ENCODE measurements at regions not wholly inside any gene's neighbourhood (a gene's known extent, or its start where the extent isn't known, plus 50 kb on each side); places are given as distances from the start of the nearest gene placed in this dataset.
"Not testable (repeated sequence)": the region's sequence is repeated elsewhere in the genome, so short reads cannot be mapped to it uniquely, and the experiment has no call there.

DNA sequence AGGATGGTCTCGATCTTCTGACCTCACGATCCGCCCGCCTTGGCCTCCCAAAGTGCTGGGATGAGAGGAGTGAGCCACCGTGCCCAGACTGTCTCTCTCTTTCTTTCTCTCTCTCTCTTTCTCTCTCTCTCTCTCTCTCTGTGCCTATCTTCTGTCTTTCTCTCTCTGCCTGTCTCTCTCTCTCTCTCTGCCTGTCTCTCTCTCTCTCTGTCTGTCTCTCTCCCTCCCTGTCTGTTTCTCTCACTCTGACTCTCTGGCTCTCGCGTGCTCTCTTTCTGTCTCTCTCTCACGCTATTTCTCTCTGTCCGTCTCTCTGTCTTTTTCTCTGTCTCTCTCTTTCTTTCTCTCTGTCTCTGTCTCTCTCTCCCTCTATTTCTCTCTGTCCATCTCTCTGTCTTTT, 3911.2 kb upstream of the OR11H1 start:
- H3K27ac Mint-ChIP-seq = no peak overlapping the region

DNA sequence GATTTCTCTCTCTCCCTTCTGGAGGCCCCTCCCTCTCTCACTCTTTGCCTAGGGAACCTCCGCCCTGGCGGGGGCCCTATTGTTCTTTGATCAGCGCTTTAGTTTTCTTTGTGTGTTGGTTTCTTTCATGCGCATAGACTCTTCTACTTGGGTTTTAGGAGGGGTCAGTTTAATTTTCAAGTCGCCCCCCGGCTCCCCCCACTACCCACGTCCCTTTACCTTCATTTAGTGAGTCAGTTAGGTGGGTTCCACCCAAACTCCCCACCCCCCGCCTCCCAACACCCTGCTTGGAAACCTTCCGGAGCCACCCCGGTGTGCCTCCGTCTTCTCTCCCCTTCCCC, 3909.7 kb upstream of the OR11H1 start:
- not testable (repeated sequence) for H3K27me3 Mint-ChIP-seq; H3K4me3 Mint-ChIP-seq; H3K4me1 Mint-ChIP-seq (ENCODE audit: low read depth); H3K36me3 Mint-ChIP-seq; H3K27ac Mint-ChIP-seq
- H3K9me3 Mint-ChIP-seq (ENCODE audit: low read depth) = peaks cover 44% of the 10 kb centered on the region

More for the DNA sequence above, 3911.2 kb upstream of the OR11H1 start:
- Mint-ChIP-seq H3K4me3 (no peak overlapping the region), H3K27me3 (no peaks in the 10 kb centered on the region), H3K9me3 (ENCODE audit: low read depth) (peaks cover 43% of the 10 kb centered on the region), H3K36me3 (peaks cover 6% of the 10 kb centered on the region), H3K4me1 (ENCODE audit: low read depth) (no peaks in the 10 kb centered on the region)

DNA sequence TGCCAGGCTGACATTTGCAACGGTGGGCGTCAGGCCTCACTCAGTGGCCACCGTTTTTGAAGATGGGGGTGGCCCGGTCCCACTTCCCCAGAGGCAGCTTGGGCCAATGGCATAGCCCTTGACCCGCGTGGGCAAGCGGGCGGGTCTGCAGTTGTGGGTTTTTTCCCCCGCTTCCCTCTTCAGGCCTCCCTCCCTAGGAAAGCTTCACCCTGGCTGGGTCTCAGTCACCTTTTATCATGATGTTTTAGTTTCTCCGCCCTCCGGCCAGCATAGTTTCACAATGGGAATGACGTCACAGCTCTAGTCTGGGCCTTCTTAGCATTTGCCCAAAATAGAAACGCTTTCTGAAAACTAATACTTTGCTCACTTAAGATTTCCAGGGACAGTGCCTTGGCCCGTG, 3909.3 kb upstream of the OR11H1 start:
- H3K36me3 Mint-ChIP-seq, H3K27me3 Mint-ChIP-seq: not testable (repeated sequence)
- H3K9me3 Mint-ChIP-seq (ENCODE audit: low read depth) = peaks cover 46% of the 10 kb centered on the region

DNA sequence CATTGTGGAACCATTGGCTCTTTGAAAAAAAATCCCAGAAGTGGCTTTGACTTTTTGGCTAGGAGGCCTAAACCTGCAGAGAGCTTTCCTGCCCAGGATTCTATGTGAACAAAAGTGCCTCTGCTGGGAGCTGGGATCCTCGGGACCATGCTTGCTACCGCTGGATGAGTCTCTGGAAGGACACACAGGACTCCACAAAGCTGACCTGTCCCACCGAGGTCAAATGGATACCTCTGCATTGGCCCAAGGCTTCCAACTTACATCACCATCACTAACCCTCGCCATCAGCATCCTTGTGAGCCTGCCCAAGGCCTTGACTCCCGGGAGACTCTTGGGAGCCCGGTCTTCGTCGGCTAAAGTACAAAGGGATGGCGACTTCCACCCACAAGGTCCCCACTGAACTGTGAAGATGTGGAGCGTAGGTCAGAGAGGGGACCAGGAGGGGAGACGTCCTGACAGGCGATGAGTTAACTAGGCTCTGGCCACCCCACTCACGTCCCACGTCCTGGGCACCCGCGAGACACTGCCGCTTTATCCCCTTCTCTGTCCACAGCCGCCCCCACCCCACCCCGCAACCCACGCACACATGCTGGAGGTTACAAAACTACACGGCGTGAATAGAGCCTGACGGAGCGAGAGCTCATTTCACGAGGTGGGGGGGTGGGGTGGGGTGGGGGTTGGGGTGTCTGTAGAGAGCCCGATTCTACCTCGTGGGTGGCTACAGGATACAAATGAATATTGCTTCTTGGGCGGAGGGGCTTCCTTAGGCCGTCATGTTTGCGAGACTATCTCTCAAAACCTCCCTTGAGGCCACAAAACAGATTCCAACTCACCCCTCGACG, 3906.8 kb upstream of the OR11H1 start:
- H3K27ac Mint-ChIP-seq; H3K4me3 Mint-ChIP-seq; H3K27me3 Mint-ChIP-seq; H3K4me1 Mint-ChIP-seq (ENCODE audit: low read depth); H3K36me3 Mint-ChIP-seq: not testable (repeated sequence)
- H3K9me3 Mint-ChIP-seq (ENCODE audit: low read depth) = peaks cover 53% of the 10 kb centered on the region

More for the DNA sequence above, 3909.3 kb upstream of the OR11H1 start:
- H3K4me1 Mint-ChIP-seq (ENCODE audit: low read depth); H3K27ac Mint-ChIP-seq; H3K4me3 Mint-ChIP-seq: not testable (repeated sequence)

DNA sequence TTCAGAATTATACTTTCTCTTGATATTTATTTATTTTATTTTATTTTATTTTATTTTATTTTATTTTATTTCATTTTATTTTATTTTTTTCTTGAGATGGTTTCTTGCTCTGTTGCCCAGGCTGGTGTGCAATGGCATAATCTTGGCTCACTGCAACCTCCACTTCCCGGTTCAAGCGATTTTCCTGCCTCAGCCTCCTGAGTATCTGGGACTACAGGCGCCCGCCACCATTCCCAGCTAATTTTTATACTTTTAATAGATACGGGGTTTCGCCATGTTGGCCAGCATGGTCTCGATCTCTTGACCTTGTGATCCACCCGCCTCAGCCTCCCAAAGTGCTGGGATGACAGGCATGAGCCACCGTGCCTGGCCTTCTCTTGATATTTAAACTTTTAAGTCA, 3905.2 kb upstream of the OR11H1 start:
- not testable (repeated sequence) for H3K27ac Mint-ChIP-seq; H3K4me1 Mint-ChIP-seq (ENCODE audit: low read depth); H3K4me3 Mint-ChIP-seq; H3K36me3 Mint-ChIP-seq; H3K27me3 Mint-ChIP-seq
- H3K9me3 Mint-ChIP-seq (ENCODE audit: low read depth) = peaks cover 46% of the 10 kb centered on the region

DNA sequence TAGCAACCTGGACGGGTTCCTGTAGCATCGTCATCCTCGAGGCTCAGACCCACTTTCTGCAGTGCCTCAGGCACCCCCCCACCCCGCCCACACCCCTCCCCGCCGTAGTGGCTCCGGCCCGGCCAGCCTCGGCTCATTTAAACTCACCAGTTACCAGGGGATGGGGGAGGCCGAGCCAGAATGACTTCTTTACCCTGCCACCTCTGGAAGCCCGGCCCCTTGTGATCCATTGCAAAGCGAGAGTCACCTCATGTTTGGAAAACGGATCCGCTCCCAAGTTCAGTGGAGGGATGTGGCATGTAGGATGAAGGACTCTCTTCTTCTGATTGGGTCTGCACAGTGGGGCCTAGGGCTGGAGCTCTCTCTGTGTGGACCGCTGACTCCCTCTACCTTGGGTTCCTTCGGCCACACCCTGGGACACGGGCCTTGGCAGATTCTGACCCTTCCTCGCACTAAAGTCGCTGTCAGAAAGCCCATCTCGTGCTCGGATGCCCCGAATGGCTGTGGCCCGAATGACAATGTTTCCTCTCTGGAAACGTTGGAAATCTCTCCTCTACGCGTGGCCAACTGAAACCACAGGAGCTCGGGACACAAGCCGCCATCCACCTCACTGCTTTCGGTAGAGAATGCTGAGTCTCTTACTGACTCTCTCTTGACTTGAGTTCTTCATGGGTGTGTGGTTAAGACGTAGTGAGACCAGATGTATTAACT, 3902.1 kb upstream of the OR11H1 start:
- H3K27me3 Mint-ChIP-seq; H3K36me3 Mint-ChIP-seq; H3K27ac Mint-ChIP-seq; H3K4me1 Mint-ChIP-seq (ENCODE audit: low read depth); H3K4me3 Mint-ChIP-seq: not testable (repeated sequence)
- H3K9me3 Mint-ChIP-seq (ENCODE audit: low read depth) = peaks cover 31% of the 10 kb centered on the region

DNA sequence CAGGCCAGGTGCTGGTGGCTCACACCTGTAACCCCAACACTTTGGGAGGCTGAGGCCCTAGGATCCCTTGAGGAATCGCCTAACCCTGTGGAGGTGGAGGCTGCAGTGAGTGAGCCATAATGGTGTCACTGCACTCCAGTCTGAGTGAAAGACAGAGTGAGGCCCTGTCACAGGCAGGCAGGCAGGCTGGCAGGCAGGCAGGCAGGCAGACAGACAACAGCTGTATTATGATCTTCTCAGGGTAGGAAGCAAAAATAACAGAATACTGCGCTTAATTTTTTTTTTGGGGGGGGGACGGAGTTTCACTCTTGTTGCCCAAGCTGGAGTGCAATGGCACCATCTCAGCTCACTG, 3901.6 kb upstream of the OR11H1 start:
- Mint-ChIP-seq H3K36me3 (peaks cover 8% of the 10 kb centered on the region), H3K9me3 (ENCODE audit: low read depth) (peaks cover 31% of the 10 kb centered on the region), H3K4me3 (no peak overlapping the region), H3K27me3 (no peaks in the 10 kb centered on the region), H3K27ac (no peak overlapping the region), H3K4me1 (ENCODE audit: low read depth) (no peaks in the 10 kb centered on the region)

DNA sequence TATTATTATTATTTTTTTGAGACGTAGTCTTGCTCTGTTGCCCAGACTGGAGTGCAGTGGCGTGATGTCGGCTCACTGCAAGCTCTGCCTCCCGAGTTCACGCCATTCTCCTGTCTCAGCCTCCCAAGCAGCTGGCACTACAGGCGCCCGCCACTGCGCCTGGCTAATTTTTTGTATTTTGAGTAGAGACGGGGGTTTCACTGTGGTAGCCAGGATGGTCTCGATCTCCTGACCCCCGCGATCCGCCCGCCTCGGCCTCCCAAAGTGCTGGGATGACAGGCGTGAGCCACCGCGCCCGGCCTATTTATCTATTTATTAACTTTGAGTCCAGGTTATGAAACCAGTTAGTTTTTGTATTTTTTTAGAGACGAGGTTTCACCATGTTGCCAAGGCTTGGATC, 3901.0 kb upstream of the OR11H1 start:
- not testable (repeated sequence) for H3K27ac Mint-ChIP-seq; H3K36me3 Mint-ChIP-seq; H3K4me1 Mint-ChIP-seq (ENCODE audit: low read depth); H3K27me3 Mint-ChIP-seq; H3K4me3 Mint-ChIP-seq
- peaks cover 31% of the 10 kb centered on the region for H3K9me3 Mint-ChIP-seq (ENCODE audit: low read depth)

DNA sequence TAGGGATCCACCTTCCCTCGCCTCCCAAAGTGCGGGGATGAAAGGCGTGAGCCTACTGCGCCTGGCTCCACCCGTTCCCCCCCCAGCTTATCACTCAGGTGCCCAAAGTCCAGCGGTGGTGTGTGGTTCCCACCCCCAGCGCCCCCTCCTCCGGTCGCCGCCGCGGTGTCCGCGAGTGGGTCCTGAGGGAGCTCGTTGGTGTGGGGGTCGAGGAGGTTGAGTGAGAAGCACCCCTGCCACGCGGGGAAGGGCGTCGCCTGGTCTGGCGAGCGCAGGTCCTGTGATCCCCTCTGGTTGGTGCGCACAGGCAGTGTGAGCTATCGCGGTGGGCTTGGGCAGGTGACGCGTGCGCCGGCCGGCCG, 3900.6 kb upstream of the OR11H1 start:
- Mint-ChIP-seq H3K9me3 (ENCODE audit: low read depth) (peaks cover 27% of the 10 kb centered on the region), H3K36me3 (peaks cover 8% of the 10 kb centered on the region), H3K4me1 (ENCODE audit: low read depth) (no peaks in the 10 kb centered on the region), H3K27ac (no peak overlapping the region), H3K27me3 (no peaks in the 10 kb centered on the region), H3K4me3 (no peak overlapping the region)

DNA sequence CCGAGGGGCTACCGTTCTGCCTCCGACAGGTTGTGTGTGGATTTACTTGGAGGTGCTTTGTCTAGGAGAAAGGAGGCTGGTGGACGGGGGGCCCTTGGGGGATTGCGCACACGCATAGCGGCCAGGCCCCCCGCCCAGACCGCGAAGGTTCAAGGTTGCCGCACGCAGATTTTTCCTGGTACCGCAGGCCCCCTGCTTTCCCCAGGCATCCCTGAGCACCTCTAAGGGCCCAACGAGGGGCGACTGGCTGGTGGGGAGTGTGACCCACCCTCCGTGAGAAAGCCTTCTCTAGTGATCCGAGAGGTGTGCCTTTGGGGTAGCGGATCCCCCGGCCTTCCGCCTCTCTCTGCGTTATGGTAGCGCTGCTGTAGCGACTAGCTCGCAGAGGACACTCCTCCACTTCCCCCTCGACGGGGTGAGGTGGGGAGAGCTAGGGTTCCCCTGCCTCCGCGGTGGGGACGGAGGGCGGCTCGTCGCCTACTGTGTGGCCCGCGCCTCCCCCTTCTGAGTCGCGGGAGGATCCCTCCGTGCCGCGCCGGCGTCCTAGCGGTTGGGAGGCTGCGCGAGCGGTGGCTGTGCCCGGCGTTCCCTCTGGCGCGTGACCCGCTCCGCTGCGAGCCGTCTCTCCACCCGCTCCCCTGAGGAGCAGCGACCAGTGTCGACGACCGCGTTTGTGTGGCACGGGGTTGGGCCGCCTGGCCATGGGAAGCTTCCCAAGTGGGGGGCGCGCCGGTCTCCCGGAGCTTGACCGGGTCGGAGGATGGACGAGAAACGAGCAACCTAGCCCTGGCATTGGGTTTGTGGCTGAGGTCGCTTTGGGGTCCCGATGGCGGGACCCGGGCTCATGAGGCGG, 3900.0 kb upstream of the OR11H1 start:
- H3K27ac Mint-ChIP-seq = no peak overlapping the region
- no peak overlapping the region for H3K4me3 Mint-ChIP-seq
- H3K27me3 Mint-ChIP-seq = no peaks in the 10 kb centered on the region
- peaks cover 8% of the 10 kb centered on the region for H3K36me3 Mint-ChIP-seq
- H3K4me1 Mint-ChIP-seq (ENCODE audit: low read depth) = no peaks in the 10 kb centered on the region
- peaks cover 26% of the 10 kb centered on the region for H3K9me3 Mint-ChIP-seq (ENCODE audit: low read depth)

DNA sequence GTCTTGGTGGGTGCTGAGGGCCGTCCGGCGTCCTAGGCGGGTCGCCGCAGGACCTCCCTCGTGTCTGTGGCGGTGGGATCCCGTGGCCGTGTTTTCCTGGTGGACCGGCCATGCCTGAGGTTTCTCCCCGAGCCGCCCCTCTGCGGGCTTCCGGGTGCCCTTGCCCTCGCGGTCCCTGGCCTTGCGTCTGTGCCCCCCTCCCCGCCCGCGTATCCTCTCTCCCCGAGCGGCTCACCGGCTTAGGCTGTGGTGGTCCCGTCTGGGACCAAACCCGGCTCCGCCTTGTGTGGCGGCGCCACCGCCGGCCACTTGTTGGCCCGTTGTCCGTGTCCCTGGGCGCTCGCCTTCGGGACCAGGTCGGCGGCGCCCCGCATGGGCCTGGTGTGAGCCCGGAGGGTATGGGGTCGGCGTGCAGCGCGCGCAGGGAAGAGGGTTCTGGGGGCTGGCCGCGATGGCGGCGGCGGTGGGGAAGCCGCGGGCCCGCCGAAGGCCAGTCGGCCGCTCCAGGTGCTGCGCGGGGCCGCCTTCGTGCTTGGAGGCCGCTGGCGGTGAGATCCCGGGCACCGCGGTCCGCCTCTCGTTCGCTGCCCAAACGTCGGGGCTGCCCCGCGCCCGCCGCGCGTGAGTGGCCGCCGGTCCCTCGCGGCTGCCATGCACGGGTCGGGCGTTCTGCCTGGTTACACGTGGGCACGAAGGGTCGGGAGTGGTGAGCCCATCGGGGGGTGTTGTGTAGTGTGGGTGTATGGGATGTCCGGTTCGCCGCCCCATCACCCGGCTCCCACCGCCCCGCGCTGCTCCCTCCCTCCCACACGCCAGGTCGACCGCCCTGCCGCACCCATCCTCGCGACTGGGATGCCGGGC, 3899.1 kb upstream of the OR11H1 start:
- Mint-ChIP-seq H3K9me3 (ENCODE audit: low read depth) (peaks cover 22% of the 10 kb centered on the region), H3K27me3 (no peaks in the 10 kb centered on the region), H3K4me1 (ENCODE audit: low read depth) (no peaks in the 10 kb centered on the region), H3K36me3 (peaks cover 8% of the 10 kb centered on the region), H3K4me3 (no peak overlapping the region), H3K27ac (no peak overlapping the region)

DNA sequence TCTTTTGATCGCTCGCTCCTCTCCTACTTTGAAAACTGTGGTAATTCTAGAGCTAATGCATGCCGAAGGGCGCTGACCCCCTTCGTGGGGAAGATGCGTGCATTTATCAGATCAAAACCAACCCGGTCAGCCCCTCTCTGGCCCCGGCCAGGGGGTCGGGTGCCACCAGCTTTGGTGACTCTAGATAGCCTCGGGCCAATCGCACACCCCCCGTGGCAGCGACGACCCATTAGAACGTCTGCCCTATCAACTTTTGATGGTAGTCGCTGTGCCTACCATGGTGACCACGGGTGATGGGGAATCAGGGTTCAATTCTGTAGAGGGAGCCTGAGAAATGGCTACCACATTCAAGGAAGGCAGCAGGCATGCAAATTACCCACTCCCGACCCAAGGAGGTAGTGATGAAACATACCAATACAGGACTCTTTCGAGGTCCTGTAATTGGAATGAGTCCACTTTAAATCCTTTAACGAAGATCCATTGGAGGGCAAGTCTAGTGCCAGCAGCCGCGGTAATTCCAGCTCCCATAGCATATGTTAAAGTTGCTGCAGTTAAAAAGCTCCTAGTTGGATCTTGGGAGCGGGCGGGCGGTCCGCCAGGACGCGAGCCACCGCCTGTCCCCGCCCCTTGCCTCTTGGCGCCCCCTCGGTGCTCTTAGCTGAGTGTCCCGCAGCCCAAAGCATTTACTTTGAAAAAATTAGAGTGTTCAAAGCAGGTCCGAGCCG, 3898.2 kb upstream of the OR11H1 start:
- Mint-ChIP-seq H3K36me3 (peaks cover 8% of the 10 kb centered on the region), H3K4me3 (no peak overlapping the region), H3K27ac (no peak overlapping the region), H3K27me3 (no peaks in the 10 kb centered on the region), H3K4me1 (ENCODE audit: low read depth) (no peaks in the 10 kb centered on the region), H3K9me3 (ENCODE audit: low read depth) (peaks cover 12% of the 10 kb centered on the region)

DNA sequence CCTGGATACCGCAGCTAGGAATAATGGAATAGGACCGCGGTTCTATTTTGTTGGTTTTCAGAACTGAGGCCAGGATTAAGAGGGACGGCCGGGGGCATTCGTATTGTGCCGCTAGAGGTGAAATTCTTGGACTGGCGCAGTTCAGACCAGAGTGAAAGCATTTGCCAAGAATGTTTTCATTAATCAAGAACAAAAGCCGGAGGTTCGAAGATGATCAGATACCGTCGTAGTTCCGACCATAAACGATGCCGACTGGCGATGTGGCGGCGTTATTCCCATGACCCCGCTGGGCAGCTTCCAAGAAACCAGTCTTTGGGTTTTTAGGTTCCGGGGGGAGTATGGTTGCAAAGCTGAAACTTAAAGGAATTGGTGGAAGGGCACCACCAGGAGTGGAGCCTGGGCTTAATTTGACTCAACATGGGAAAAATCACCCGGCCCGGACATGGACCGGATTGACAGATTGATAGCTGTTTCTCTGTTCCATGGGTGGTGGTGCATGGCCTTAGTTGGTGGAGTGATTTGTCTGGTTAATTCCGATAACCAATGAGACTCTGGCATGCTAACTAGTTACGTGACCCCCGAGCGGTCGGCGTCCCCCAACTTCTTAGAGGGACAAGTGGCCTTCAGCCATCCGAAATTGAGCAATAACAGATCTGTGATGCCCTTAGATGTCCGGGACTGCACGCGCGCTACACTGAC, 3897.5 kb upstream of the OR11H1 start:
- H3K27ac Mint-ChIP-seq; H3K4me1 Mint-ChIP-seq (ENCODE audit: low read depth); H3K27me3 Mint-ChIP-seq; H3K36me3 Mint-ChIP-seq; H3K4me3 Mint-ChIP-seq: not testable (repeated sequence)
- peaks cover 11% of the 10 kb centered on the region for H3K9me3 Mint-ChIP-seq (ENCODE audit: low read depth)

Data from activated naive CD8-positive, alpha-beta T cell (primary cell).